CD4-positive, alpha-beta T cell treated with Interleukin-15 for 4 hours (primary cell): ENCODE measurements at regions not wholly inside any gene's neighbourhood (a gene's known extent, or its start where the extent isn't known, plus 50 kb on each side); places are given as distances from the start of the nearest gene placed in this dataset.

ENCODE experiments used
- DNase-seq: peaks from one replicate; pipeline ENCODE4 v3.0.0-alpha.2; 2020; ENCODE audit warnings: low spot score

- no peak for DNase-seq
These were observed 501.5 kb downstream of the BCL11A start for GRCh38 chr2:60051991-60052390.

DNA sequence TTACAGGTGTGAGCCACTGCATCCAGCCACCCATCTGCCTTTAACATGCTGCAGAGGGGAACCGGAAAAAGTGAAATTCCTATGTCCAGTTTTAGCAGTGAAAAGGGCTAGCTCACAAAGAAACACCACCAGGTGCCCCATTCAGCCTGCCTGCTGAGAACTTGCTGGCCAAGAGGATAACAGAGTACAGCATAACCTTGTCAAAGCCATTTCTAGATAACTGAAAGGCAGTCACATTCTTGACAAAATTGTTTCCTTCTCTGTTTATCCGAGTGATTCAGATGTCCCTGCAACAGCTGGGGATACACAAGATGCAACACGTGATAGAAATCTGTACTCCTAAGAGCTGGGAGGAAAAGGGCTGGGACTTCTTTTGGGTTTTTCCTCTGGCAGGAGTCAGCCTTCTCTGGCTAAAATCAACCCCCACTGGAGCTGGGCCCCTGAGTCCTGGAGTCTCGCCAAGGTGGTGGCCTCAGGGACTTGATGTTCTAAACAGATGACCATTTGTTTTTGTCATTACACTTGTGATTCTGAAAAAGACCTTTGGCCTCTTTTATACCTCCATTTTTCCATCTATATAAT is 505.4 kb downstream of the BCL11A start:
- no peak for DNase-seq

- DNase-seq: no peak
These were observed 506.1 kb downstream of the BCL11A start for GRCh38 chr2:60047347-60047746.

DNA sequence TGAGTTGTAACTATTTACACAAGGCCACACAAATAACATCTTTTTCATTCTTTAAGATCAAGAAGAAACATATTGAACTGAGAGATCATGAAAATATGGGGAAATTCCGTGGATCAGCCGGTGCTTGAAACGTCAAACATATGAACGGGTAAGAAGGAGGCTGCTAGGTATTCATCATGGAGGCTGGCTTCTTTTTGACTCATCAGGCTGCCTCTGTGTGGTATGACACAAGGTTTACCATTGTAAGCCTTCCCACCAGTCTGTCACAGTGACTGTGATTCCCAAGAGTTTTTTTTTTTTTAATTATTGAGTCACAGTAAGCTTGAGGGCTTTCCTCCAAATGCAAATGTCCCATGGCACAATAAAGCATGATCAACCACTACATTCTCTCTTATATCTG is 506.9 kb downstream of the BCL11A start:
- DNase-seq: no peak

DNA sequence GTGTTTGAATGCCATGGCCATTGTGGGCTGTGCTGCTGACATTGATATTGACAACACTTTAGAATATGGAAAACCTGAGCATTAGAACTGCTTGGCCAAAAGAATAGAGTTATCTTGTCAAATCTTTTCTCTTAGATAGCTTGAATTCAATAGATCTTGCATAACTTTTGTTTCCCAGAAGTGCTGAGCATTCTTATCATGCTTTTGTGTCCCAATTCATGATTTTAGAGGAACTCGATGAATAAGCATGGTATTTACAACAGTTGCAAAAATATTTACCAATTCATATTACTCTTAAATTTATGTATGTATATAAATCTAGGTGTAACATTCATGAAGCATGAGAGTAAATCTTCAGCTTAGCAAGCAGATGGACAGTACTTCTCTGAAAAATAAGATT is 508.0 kb downstream of the BCL11A start:
- no peak for DNase-seq

DNA sequence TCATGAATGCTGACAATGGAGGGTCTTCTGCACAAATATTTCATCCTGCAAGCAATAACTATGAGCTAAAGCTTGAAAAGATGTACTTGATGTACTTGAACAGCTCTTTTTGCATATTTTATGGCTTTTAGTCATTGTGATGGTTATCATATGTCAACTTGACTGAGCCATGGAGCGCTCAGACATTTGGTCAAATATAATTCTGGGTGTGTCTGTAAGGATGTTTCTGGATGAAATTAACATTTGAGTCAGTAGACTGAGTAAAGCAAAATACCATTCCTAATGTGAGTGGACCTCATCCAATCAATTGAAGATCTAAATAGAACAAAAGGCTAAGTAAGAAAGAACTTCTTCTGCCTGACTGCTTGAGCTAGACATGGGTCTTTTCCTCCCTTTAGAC is 509.0 kb downstream of the BCL11A start:
- no peak for DNase-seq

GRCh38 chr2:60042023-60042422 is 511.4 kb downstream of the BCL11A start:
- DNase-seq: no peak

DNA sequence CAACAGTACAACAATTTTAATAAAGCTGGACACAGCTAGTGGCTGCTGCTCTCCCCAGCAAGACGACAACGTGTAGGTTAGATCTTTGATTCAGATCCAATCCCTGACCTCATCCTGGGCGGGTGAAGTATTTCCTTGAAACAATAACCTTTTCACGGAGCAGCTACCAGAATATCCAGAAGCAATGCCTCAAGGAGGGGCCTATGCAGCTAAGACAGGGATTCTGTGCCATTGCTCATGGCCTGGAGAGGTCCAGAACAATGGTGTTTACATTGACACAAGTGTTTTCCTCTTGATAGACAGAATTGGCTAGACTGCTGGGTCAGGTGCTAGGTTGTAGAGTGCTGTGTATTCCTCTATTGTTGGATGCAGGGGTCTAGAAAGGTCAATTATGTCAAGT is 520.1 kb downstream of the BCL11A start:
- no peak for DNase-seq

- no peak for DNase-seq
These were observed 523.9 kb downstream of the BCL11A start for GRCh38 chr2:60029566-60029883.

DNA sequence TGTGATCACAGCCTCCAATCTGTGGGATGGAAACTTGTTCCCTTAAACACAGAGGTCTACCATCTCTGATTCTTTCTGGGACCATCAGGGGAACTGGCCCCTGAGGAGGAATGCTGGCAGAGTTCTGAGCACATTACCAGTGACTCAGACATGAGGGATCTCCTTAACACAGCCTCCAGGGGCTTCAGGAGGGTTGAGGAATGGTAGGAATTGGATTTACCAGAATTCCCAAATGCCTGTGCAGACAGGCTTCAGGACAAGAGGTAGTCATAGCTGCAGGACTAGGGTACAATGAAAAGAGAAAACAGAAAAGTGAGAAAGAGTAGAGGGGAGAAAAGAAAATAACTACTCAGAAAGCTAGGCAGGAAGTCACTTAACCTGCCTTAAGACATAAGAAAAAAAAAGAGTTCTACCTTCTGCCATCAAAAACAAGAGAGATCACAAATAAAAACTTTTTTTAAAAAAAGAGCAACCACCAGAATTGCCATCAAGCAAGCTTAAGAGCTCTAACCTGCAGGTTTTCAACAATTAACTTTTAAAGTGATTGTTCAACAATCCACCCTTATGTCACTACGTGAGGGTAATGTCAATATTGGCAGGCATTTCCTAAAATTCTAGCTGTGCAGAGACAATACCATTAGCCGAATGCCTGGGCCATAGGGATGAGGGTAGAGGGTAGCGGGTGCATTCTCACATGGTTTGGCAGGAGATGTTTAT is 524.4 kb downstream of the BCL11A start:
- no peak for DNase-seq

- DNase-seq: no peak
These were observed 528.0 kb downstream of the BCL11A start for GRCh38 chr2:60025496-60025895.

DNA sequence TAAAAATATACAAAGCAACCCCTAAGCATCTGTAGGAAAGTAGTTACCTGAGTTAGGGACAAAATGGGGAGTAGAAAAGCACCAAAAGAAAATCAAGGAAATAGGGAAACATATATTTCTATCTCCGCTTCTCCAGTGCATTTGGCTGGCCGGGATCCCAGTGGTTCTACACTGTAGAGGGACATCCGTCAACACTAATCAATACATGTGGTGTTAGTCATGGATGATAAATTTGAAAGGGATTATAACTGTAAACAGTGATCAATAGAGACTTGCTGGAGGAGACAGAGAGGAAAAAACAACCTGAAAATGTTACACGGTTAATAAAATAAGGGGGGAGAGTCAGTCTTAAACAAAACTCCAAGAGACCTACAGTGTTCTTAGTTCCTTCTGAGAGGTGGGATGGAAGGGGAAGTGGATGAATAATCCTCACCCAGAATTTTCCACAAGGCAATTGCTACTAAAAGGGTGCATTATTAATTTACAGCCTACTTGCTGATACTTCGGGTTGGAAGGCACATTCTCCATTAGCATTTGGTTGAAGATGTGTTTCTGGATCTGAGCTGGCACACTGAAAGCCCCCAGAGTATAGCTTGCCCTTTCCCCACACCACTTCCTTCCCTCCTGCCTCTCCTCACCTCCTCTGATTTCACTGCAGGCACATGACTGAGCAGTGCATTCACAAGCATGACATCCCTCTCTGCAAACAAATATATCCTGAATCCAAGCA is 530.0 kb downstream of the BCL11A start:
- no peak for DNase-seq

DNA sequence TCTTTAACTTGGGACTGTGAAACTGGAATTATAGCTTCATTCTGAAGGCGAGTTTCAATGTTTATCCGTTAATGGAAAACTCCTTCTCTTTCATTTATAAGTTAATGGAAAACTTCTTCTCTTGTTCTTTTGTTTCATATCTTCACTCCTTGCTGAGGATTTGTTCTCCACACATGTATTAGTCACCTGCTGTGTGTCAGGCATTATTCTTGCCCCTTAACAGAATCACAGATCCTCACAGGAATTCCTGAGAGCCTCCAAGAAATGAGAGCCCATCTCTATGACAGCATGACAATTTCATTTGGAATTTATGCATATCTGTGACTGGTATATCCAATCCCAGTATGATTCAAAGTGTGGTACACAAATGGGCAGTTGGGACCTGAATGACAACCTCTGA is 545.8 kb downstream of the BCL11A start:
- DNase-seq: no peak

DNA sequence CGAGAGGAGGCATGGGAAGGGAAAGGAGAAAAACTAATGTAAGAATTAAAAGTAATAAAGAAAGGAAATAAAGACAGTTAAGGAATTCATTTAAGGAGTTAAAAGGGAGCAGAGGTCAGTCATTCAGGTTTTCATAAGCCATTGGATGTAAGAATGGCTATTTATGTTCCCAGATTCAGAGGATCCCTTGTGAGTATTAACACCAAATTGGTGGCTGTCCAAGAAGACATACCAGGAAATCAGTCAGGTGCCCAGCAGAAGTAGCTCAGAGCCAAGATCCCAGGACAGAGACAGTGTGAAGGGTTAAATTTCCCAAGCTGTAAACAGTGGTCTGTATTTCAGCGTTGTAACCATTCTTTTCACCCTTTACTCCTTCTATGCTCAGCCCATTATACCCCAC is 550.4 kb downstream of the BCL11A start:
- DNase-seq: no peak

DNA sequence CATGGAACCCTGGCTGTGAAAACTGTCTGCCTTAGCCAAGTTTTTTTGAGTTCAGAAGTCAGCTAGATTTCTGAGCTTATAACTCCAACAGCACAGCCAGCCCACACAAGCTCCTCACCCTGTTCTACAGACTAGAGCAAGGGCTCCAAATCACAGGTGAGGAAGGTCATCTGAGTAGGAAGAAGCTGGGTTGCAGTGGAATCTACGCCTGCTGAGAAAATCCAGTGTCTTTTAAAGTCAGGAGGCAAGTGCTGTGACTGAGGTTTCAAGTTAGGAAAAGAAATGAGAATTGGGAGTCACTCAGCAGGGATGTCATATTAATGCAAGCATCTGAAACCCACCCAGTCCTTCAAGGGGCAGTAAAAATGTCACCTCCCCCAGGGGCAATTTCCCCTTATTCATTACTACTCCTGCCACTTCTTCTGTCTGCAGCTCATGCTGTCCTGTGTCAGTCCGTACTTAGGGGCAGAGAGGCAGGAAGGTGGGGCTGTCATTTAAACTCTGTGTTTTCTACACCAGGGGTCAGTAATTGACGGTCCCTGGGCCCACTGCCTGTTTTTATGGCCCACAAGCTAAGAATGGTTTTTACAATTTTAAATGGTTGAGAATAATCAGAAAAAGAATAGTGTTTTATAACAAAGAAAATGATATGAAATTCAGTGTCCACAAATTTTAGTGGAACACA is 551.1 kb downstream of the BCL11A start:
- DNase-seq: no peak

DNA sequence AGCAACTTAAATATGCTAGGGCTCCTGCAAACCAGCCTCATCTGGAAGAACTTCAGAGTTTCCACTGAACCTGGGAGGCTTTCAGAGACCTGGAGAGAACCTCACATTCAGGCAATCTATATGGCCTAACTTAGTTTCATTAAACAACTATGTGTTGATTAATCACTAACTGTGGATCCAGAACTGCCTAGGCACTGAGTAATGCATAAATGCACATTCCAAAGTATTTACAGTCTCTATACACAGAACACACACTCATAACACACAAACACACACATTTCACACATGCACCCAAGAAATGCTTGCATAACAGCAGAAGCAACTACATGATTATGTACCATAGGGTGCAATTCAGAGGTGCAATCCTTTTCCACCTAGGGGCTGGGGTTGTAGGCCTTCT is 552.8 kb downstream of the BCL11A start:
- no peak for DNase-seq

- DNase-seq: no peak
These were observed 555.1 kb downstream of the BCL11A start for GRCh38 chr2:59998324-59998723.

DNA sequence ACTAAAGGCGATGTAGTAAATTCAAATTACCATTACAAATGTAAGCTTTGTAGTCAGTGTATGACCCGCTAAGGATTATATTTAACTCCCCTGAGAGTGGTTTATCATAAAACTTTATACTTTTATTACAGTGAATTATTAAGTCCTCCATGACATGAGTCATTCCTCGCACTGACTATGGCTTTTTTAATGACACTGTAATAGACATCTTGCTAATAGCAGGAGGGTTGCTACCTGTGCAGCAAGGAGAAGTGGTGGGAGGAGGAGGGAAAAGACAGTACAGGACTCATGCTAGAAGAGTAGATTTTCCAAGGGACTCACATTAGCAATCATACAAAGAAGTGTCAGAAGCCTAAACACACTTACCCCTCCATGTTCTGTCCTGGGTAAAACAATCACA is 556.1 kb downstream of the BCL11A start:
- no peak for DNase-seq

DNA sequence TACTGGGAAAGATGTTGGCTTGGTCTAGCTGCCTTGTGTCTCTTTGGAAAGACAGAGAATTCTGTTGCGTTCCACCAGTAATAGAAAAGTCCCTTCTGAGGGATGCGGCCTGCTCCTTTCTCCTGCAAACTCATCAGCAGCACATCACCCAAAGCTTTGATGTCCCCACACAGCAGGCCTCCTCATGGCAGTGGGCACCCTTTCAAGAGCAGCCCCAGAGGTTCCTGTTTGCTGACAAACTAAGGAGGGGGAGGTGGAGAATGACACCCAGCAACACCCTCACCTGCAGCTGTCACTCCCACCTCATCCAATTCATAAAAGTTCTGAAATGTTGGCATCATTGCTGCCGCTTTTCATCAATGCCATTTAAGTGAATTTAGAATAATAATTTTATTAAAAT is 556.6 kb downstream of the BCL11A start:
- DNase-seq: no peak

GRCh38 chr2:59993726-59994125 is 559.7 kb downstream of the BCL11A start:
- DNase-seq: no peak

- no peak for DNase-seq
These were observed 565.1 kb downstream of the BCL11A start for GRCh38 chr2:59988341-59988740.

DNA sequence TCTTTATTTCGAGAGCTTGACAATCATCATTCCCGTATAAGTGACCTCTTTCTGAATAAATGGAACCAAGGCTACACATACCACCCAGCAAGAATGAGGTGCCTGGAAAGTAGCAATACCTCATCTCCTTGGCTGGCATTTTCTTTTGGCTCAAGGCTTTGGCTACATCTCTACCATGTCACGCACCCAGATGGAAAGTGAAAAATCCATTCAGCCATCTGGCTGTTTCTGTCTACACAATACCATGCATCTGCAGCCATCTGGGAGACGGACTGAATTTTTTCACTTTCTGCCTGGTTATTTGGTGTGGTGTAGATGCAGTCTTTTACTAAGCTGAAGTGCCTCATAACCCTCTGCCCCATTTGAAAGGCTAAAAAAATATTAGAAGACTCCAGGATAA is 566.9 kb downstream of the BCL11A start:
- no peak for DNase-seq

DNA sequence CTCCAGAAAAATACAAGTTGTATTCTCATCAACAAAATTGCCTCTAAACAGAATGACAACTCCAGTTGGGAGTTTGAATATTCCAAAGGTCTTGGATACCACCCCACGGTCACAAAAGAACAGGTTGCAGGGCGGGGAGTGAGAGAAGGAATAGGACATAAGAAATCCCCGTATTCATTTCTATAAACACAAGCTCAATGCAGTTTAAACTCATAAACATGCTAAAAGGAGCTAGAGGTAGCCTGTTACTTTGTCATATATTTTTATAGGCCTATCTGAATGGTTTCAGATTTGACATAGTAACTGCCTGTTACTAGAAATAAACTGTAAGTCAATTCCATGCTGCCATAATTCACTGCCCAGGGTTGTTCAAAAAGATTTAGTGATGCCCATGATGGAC is 567.5 kb downstream of the BCL11A start:
- DNase-seq: no peak
